NB4 (cell line): ENCODE measurements at regions not wholly inside any gene's neighbourhood (a gene's known extent, or its start where the extent isn't known, plus 50 kb on each side); places are given as distances from the start of the nearest gene placed in this dataset.

Experiments
- DNase-seq: peaks from one replicate; pipeline ENCODE4 v3.0.0; 2010; ENCODE audit warnings: low read depth
- H3K4me3 ChIP-seq: one replicate; pipeline ENCODE4 v1.5.1; 2011; ENCODE audit warnings: mild to moderate bottlenecking, low read depth, low read length, moderate library complexity
- MAX ChIP-seq: IDR thresholded peaks from 2 replicates; pipeline ENCODE4 v1.6.1; 2011; ENCODE audit warnings: low read depth, low read length
- MYC ChIP-seq: IDR thresholded peaks from 2 replicates; pipeline ENCODE4 v1.6.1; 2011; ENCODE audit warnings: low read depth, low read length
- POLR2A ChIP-seq: IDR thresholded peaks from 2 replicates; pipeline ENCODE4 v1.6.1; 2011; ENCODE audit warnings: mild to moderate bottlenecking; ENCODE audit not compliant: insufficient read length; ENCODE audit errors: extremely low read depth
- TF ChIP-seq, protein P1 (sequence below): IDR thresholded peaks from one replicate; pipeline ENCODE4 v1.5.1; 2012; ENCODE audit warnings: low read depth, low read length

- TF ChIP-seq MYC (no peak), MAX (no peak)
- DNase-seq = no peak
- no peak overlapping the region for H3K4me3 ChIP-seq
Measured at GRCh38 chr10:8301831-8302230, 247.3 kb downstream of the GATA3 start.

DNA sequence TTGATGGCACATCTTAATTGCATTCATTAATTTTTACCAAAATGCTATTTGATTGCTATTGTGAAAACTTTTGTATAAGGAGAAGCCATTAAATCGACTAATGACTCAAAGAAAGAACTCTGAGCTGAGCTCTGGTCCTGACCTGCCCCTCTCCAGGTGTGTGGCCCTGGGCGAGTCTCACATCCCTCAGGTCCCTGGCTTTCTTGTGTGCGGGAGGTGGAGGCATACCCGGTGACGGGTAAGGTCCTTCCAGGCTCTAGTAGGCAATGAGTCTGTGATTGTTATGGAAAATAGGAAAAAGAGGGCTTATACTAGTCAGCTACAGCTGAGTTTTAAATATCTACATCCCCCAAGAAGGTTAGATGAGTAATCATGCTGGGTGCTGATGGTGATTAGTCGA lies 248.1 kb downstream of the GATA3 start:
- DNase-seq = no peak
- H3K4me3 ChIP-seq = no peak overlapping the region
- TF ChIP-seq, protein P1, sequence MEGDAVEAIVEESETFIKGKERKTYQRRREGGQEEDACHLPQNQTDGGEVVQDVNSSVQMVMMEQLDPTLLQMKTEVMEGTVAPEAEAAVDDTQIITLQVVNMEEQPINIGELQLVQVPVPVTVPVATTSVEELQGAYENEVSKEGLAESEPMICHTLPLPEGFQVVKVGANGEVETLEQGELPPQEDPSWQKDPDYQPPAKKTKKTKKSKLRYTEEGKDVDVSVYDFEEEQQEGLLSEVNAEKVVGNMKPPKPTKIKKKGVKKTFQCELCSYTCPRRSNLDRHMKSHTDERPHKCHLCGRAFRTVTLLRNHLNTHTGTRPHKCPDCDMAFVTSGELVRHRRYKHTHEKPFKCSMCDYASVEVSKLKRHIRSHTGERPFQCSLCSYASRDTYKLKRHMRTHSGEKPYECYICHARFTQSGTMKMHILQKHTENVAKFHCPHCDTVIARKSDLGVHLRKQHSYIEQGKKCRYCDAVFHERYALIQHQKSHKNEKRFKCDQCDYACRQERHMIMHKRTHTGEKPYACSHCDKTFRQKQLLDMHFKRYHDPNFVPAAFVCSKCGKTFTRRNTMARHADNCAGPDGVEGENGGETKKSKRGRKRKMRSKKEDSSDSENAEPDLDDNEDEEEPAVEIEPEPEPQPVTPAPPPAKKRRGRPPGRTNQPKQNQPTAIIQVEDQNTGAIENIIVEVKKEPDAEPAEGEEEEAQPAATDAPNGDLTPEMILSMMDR = no peak
- TF ChIP-seq POLR2A = no peak
- TF ChIP-seq MYC = no peak
- TF ChIP-seq MAX = no peak

DNA sequence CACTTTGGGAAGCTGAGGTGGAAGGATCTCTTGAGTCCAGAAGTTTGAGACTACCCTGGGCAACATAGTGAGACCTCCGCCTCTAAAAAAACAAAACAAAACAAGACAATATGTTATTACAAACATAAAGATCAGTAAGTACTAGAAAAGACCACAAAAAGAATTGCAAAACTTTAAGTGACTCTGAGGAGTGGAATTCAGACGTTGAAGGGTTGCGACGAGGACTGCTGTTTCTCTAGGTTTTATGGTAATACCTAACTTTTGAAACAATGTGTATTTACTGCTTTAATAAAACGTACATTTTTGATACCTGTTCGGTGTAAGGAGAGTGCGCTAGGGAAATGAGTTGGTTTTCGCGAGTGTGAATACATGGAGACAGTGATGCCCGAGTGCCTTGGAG lies 250.4 kb downstream of the GATA3 start:
- no peak for TF ChIP-seq MAX
- no peak for TF ChIP-seq POLR2A
- H3K4me3 ChIP-seq = no peak overlapping the region
- DNase-seq = no peak

GRCh38 chr10:8305876-8306652 lies 251.6 kb downstream of the GATA3 start:
- no peak overlapping the region for H3K4me3 ChIP-seq
- no peak for DNase-seq
- TF ChIP-seq MAX (no peak), MYC (no peak), POLR2A (no peak)
- TF ChIP-seq, protein P1 = no peak

DNA sequence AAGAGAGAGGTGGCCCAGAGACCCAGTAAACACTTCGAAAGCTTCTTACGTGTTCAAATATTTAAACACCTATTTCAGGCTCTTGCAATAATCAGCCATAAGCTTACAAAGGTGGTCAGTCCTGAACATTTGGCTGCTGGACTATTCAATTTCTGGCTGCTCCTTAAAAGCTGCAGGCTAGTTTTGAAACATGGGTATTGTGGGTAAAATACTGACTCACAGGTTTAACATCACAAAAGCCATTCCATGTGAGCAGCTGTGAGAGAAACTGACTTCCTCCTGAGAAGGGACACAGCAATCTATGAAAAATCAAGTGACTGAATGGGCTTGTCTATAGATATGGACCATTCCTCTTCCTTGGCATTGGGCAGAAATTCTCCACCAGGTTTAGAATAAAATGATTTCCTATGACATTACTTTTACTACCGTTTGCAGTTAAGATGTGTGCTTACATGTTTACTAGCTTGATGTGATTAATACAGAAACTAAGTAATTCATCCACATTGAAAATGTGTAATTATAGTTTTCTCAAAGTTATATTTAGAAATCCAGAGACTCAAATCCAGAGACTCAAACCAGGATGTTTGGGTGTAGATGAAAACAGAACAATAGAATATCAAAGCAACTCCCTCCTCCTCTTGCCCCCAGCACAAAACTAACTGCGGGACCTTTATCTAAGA lies 252.3 kb downstream of the GATA3 start:
- no peak for DNase-seq
- H3K4me3 ChIP-seq = no peak overlapping the region
- TF ChIP-seq, protein P1 = no peak
- TF ChIP-seq POLR2A = no peak
- no peak for TF ChIP-seq MAX
- TF ChIP-seq MYC = no peak

DNA sequence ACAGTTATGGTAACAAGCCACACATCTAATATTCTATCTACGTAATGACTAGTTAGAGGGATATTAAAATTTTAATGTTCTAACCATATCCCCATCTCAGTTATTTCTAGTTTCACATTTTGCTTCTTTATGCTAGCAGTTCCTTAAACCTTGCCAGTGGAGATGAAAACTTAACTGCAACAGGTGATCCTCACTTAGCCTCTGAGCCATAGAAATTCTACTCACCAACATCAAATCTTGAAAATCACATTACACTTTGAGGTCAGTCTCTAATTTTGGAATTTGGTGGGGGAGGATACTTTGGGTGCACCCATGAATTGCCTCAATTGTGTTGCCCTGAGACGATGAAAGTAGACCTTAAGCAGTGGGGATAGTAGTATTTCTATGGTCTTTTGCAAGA lies 256.4 kb downstream of the GATA3 start:
- H3K4me3 ChIP-seq = no peak overlapping the region
- no peak for DNase-seq
- no peak for TF ChIP-seq MYC
- TF ChIP-seq, protein P1 = no peak
- TF ChIP-seq MAX = no peak
- TF ChIP-seq POLR2A = no peak
